ENCODE measurements at regions not wholly inside any gene's neighbourhood (a gene's known extent, or its start where the extent isn't known, plus 50 kb on each side); places are given as distances from the start of the nearest gene placed in this dataset.

GRCh38 chr9:115694014-115694413 lies 459.6 kb upstream of the PAPPA start:
- TF ChIP-seq CTCF (conservative IDR thresholded peaks at IDR 0.05; ENCODE audit: low read length) (no peak), EZH2phosphoT487 (IDR thresholded peaks at IDR 0.05; ENCODE audit: borderline replicate concordance) (no peak)

Measured in Loucy (cell line).